GM12891 (cell line): ENCODE measurements at regions not wholly inside any gene's neighbourhood (a gene's known extent, or its start where the extent isn't known, plus 50 kb on each side); places are given as distances from the start of the nearest gene placed in this dataset.

Source experiments
- POLR2A ChIP-seq: IDR thresholded peaks from 2 replicates; pipeline ENCODE4 v1.6.1; 2011; ENCODE audit warnings: low read depth, low read length, control low read depth
- POU2F2 ChIP-seq: IDR thresholded peaks from 2 replicates; pipeline ENCODE4 v1.6.1; 2011; ENCODE audit warnings: low read depth, mild to moderate bottlenecking, control low read depth, low read length, moderate library complexity
- SPI1 ChIP-seq: IDR thresholded peaks from 2 replicates; pipeline ENCODE4 v1.6.1; 2011; ENCODE audit warnings: low read depth, low read length, control low read depth
- TAF1 ChIP-seq: IDR thresholded peaks from 2 replicates; pipeline ENCODE4 v1.6.1; 2011; ENCODE audit warnings: low read depth, low read length, control low read depth

- TF ChIP-seq POLR2A: 0 out of 2 replicates have a peak, but pooled peaks have one; percentile 11
- no peak for TF ChIP-seq TAF1
- no peak for TF ChIP-seq POU2F2
- no peak for TF ChIP-seq SPI1
Measured at GRCh38 chr16:31710880-31711279, 162.7 kb upstream of the ZNF267 start.
